Activated CD4-positive, alpha-beta T cell treated with anti-CD3 and anti-CD28 coated beads, Interleukin-2, amount 10 ng/mL, durations not matched to agents 7 days and 5 days (primary cell): ENCODE measurements at regions not wholly inside any gene's neighbourhood (a gene's known extent, or its start where the extent isn't known, plus 50 kb on each side); places are given as distances from the start of the nearest gene placed in this dataset.

Experiments
- CTCF ChIA-PET: fragments of 350-600 bp; sonication (Branson Sonifier 250); formaldehyde crosslinking; loops from one replicate; lab custom pipeline; 2021; ENCODE audit warnings: antibody characterized with exemption; lab: Charles Lee
- POLR2A ChIA-PET: fragments of 350-600 bp; sonication (Branson Sonifier 250); formaldehyde crosslinking; loops from one replicate; lab custom pipeline; 2021; ENCODE audit warnings: antibody characterized with exemption; lab: Charles Lee
- DNase-seq: peaks from one replicate; pipeline ENCODE4 v3.0.0-alpha.2; 2020
- H3K27ac Mint-ChIP-seq: one replicate; pipeline ENCODE4 v1.8.0; 2021; ENCODE audit warnings: mild to moderate bottlenecking, moderate library complexity, mixed read lengths
- H3K27me3 Mint-ChIP-seq: one replicate; pipeline ENCODE4 v1.8.0; 2021; ENCODE audit warnings: mixed read lengths
- H3K36me3 Mint-ChIP-seq: one replicate; pipeline ENCODE4 v1.8.0; 2021; ENCODE audit warnings: low read depth, mixed read lengths
- H3K4me1 Mint-ChIP-seq: one replicate; pipeline ENCODE4 v1.8.0; 2021; ENCODE audit warnings: mixed read lengths
- H3K4me3 Mint-ChIP-seq: one replicate; pipeline ENCODE4 v1.8.0; 2021; ENCODE audit warnings: mild to moderate bottlenecking, moderate library complexity, mixed read lengths
- H3K9me3 Mint-ChIP-seq: one replicate; pipeline ENCODE4 v1.8.0; 2021; ENCODE audit warnings: mixed read lengths

DNA sequence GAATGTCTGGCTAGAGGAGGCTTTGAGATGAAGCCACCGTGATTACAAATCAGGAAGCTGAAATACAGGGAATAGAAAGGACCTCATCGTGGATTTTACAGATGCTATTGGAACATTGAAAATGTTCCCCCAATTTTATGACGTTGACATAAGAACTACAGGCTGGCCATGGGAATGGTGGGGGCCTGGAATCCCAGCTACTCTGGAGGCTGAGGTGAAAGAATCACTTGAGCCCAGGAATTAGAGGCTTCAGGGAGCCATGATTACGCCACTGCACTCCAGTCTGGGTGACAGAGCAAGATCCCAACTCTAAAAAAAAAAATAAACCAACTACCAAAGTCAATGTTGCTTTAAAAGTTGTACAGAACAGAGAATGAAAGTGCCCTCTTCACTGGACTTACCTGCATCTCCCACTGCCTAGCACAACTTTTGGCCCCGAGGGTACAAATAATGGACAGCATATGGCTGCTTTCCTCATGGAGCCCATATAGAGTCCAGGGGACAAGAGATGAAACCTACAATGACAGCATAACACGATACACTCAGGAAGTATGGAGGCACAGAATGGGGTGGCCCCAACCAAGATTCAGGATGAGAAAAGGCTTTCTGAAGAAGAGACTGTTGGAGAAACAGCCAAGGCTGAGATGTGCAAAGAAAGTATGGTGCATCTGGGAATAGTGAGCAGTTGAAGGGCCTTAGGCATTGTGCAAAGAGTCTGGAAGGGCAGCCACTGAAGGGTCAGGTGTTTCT, 254.8 kb downstream of the MYCN start:
- no peak for DNase-seq
- Mint-ChIP-seq H3K4me1 (no peaks in the 10 kb centered on the region), H3K4me3 (no peak overlapping the region), H3K27ac (no peak overlapping the region), H3K27me3 (no peaks in the 10 kb centered on the region), H3K9me3 (no peaks in the 10 kb centered on the region), H3K36me3 (no peaks in the 10 kb centered on the region)
- CTCF ChIA-PET, result no interaction called here
- POLR2A ChIA-PET, result no interaction called here

DNA sequence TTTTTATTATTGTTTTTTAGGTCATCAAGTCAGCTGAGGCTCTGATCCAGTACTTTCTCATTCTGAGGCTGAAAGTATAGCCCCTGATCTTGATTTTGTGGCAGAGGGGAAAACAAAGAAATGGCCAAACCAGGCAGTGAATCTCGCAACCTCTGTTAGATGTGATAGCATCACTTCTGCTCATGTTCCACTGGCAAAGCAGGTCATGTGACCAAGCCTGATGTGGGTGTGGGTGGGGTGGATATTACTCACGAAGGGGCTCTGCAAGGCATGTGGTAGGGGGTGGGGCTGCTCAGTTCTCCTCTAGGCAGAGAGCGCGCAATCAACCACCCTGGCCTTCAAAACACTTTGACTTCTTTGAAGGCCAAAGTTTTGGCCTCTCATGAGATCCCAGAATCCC, 254.2 kb downstream of the MYCN start:
- no peaks in the 10 kb centered on the region for H3K4me1 Mint-ChIP-seq
- H3K27ac Mint-ChIP-seq, result no peak overlapping the region
- H3K27me3 Mint-ChIP-seq, result no peaks in the 10 kb centered on the region
- H3K36me3 Mint-ChIP-seq, result no peaks in the 10 kb centered on the region
- DNase-seq, result no peak
- no peak overlapping the region for H3K4me3 Mint-ChIP-seq
- POLR2A ChIA-PET, result no interaction called here
- CTCF ChIA-PET, result no interaction called here
- no peaks in the 10 kb centered on the region for H3K9me3 Mint-ChIP-seq

DNA sequence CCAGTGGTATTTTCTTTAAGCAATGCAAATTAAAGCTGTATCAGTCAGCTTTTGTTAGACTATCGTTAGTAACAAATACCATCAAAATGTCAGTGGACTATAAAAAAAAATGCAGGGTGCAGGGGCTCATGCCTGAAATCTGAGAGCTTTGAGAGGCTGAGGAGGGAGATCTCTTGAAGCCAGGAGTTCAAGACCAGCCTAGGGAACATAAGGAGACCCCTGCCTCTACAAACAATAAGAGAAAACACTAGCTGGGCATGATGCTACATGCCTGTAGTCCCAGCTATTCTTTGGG, 253.7 kb downstream of the MYCN start:
- Mint-ChIP-seq H3K27me3 (no peaks in the 10 kb centered on the region), H3K27ac (no peak overlapping the region), H3K4me3 (no peak overlapping the region), H3K9me3 (no peaks in the 10 kb centered on the region), H3K4me1 (no peaks in the 10 kb centered on the region), H3K36me3 (no peaks in the 10 kb centered on the region)
- ChIA-PET POLR2A (no interaction called here), CTCF (no interaction called here)
- no peak for DNase-seq

DNA sequence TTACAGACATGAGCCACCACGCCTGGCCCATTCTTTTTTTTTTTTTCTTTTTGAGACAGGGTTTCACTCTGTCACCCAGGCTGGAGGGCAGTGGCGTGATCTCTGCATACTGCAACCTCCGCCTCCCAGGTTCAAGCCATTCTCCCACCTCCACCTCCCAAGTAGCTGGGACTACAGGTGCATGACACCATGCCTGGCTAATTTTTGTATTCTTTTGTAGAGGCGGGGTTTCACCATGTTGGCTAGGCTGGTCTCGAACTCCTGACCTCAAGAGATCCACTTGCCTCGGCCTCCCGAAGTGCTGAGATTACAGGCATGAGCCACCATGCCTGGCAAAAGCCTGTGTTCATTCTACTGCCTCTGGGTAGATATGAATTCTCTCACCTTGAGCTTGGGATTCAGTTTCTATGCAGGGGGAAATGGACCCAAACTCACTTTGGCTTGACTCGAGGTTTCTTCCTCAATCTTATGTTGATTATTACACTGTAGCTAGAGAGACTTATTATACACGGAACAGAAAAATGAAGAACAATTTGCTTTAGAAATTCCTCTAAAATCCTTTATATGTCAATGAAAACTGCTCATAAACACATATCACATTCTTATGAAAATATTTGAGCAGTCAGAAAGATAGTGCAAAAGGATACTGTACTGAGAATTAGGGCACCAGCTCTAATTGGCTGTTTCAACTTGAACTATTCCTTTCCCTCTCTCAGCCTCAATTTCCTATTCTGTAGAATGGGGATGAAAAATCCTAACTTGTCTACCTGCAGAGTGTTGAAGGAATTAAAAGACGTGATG, 252.3 kb downstream of the MYCN start:
- H3K4me3 Mint-ChIP-seq, result no peak overlapping the region
- ChIA-PET POLR2A (no interaction called here), CTCF (interaction anchor here (1.4 kb wide), 1 partner anchor 17 kb away, joined by 3 read pairs; no protein-coding TSS in a partner anchor)
- H3K27ac Mint-ChIP-seq, result no peak overlapping the region
- no peak for DNase-seq
- no peaks in the 10 kb centered on the region for H3K9me3 Mint-ChIP-seq
- H3K27me3 Mint-ChIP-seq, result no peaks in the 10 kb centered on the region
- H3K4me1 Mint-ChIP-seq, result no peaks in the 10 kb centered on the region
- no peaks in the 10 kb centered on the region for H3K36me3 Mint-ChIP-seq

DNA sequence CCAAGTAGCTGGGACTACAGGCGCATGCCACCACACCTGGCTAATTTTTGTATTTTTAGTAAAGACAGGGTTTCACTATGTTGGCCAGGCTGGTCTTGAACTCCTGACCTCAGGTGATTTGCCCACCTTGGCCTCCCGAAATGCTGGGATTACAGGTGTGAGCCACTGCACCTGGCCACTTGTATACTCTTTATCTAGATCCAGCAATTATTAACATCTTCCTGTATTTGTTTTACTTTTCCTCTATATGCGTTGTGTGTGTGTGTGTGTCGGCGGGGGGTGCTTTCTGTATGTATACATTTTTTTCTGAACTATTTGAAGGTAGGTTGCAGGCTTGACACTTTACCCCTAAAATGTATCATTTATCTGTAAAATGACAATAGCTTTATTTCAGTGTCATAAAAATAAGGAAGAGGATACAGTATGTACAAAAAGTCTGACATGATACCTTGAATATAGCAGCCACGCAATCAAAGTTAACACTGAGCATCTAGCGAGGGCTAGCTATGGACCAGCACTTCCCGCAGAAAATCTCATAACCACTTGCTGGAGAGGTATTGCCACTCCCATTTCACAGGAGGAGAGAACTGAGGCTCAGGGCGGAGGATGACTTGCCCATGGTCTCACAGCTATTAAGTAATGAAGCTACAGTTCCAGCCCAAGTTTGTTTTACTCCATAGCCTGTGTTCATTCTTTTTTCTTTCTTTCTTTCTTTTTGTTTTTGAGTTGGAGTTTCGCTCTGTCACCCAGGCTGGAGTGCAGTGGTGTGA, 251.3 kb downstream of the MYCN start:
- H3K4me1 Mint-ChIP-seq, result no peaks in the 10 kb centered on the region
- no peaks in the 10 kb centered on the region for H3K9me3 Mint-ChIP-seq
- DNase-seq, result no peak
- ChIA-PET CTCF (no interaction called here), POLR2A (interaction anchor here (0.6 kb wide), 1 partner anchor 15 kb away, joined by 5 read pairs; no protein-coding TSS in a partner anchor)
- H3K36me3 Mint-ChIP-seq, result no peaks in the 10 kb centered on the region
- H3K27ac Mint-ChIP-seq, result no peak overlapping the region
- no peaks in the 10 kb centered on the region for H3K27me3 Mint-ChIP-seq
- no peak overlapping the region for H3K4me3 Mint-ChIP-seq

DNA sequence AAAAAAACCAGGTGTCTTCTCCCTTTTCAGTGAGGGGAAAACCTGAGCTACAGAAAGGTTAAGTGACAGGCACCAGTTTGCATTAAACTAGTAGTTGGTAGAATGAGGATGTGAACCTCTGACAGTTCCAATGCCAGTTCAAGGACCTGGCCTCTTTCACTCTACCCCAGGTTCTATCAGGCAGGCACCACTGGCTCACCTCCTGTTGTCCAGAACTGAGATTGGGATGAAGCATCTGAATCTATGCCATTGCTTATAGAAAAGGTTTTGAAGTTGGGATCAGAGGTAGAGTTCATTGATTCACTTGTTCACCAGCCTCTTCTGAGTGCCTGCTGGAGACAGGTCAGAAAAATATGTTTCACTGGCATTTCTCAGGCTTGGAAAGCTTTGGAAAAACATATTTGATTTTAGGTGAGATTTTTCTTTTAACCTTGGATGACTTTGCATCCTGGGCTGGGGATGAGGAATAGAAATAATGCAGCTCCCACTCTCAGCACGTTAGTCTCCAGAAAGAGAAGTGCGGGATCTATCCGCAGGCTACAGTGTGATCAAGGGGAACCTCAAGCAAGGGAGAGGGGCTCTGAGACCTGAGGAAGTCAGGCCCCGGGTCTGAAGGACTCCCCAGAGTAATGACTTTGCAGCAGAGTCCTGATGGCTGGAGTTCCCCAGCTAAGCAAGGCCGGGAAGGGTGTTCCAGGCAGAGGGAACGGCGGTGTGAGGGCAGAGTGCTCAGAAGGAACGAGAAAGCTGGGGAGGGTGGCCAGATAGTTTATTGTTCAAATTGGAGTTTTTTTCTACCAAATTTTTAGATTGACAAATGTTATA, 250.3 kb downstream of the MYCN start:
- Mint-ChIP-seq H3K9me3 (no peaks in the 10 kb centered on the region), H3K4me3 (no peak overlapping the region), H3K4me1 (no peaks in the 10 kb centered on the region), H3K36me3 (no peaks in the 10 kb centered on the region), H3K27me3 (no peaks in the 10 kb centered on the region), H3K27ac (no peak overlapping the region)
- no peak for DNase-seq
- CTCF ChIA-PET, result no interaction called here
- POLR2A ChIA-PET, result no interaction called here

DNA sequence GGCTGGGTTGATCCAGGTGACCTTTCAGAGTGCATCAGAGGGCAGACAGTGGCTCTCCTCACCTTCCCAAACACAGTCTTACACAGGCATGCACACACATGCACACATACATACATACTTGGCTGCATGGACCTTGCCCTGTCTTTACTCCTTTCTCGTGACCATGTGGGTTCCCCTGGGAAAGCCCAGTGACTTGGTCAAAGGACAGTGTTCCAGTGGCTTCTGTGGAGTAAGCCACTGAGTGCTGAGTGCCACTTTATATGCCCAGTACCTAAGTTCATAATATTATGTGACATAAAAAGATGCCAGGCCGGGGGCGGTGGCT, 249.4 kb downstream of the MYCN start:
- ChIA-PET POLR2A (no interaction called here), CTCF (no interaction called here)
- no peak overlapping the region for H3K27ac Mint-ChIP-seq
- H3K36me3 Mint-ChIP-seq, result no peaks in the 10 kb centered on the region
- H3K27me3 Mint-ChIP-seq, result no peaks in the 10 kb centered on the region
- H3K4me3 Mint-ChIP-seq, result no peak overlapping the region
- DNase-seq, result no peak
- no peaks in the 10 kb centered on the region for H3K9me3 Mint-ChIP-seq
- no peaks in the 10 kb centered on the region for H3K4me1 Mint-ChIP-seq

DNA sequence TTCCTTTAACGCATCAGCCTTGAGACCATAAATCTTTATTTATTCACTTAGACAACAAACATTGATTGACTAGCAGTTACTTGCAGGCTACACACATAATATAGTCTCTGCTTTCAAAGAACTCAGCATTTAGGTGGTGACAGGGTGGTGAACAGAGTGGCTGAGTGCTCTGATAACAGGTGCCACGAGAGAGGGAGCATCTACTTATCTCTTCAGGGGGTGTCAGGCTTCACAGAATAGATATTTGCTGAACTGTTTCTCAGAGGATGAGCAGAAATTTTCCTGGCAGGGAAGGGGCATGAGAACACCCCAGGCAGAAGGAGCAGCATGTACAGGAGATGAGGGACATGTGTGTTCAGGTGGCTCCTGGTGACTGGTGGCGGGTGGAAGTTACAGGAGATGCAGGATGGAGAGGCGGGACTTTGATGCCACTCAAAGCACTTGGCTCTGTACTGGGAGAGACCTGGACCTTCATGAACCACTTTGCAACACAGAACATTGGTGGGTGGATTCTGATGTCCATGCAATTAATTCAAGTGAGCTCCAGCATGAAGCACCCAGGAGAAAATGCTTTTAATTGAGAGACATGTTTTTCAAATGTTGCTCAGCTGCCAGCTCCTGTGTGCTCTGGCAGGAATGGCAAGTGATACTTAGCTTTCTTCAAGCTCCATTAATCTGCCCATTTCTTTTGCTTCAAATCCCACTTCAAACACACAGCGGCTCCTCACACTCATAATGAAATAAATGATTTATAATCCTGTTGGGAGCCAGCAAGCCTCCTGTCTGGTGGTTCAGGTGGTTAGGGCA, 248.9 kb downstream of the MYCN start:
- Mint-ChIP-seq H3K27ac (no peak overlapping the region), H3K4me1 (no peaks in the 10 kb centered on the region), H3K36me3 (no peaks in the 10 kb centered on the region), H3K27me3 (no peaks in the 10 kb centered on the region), H3K9me3 (no peaks in the 10 kb centered on the region), H3K4me3 (no peak overlapping the region)
- CTCF ChIA-PET, result no interaction called here
- POLR2A ChIA-PET, result no interaction called here
- DNase-seq, result no peak

DNA sequence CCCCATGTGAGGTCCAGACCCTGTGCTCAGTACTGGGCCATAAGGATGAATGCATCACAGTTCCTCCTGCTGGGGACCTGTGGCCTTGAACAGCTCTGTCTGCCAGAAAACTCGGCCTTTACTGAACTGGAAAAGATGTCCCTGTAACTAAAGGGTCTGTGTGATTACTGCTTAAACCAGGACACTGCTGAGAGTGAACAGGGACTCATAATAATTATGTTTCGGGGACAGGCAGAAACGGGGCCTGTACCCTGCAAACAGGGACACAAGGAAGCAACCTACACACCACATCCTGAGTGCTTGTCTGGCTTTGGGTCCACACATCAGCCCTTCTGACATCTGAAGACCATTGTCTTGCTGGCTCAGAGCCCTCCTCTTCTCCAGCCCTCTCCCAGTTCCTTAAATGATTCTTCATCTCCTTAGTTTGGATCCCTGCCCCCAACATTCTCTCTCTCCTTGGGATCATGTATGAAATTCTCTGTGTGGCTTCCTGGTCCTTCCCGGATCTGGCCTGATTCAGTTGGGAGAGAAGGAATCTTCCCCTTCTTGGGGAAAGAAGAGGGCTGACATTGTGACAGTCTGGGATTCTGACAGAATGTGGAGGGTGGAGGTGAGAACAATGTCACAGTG, 248.0 kb downstream of the MYCN start:
- POLR2A ChIA-PET, result no interaction called here
- Mint-ChIP-seq H3K4me3 (no peak overlapping the region), H3K4me1 (no peaks in the 10 kb centered on the region), H3K36me3 (no peaks in the 10 kb centered on the region), H3K9me3 (no peaks in the 10 kb centered on the region), H3K27ac (no peak overlapping the region), H3K27me3 (no peaks in the 10 kb centered on the region)
- CTCF ChIA-PET, result no interaction called here
- no peak for DNase-seq

DNA sequence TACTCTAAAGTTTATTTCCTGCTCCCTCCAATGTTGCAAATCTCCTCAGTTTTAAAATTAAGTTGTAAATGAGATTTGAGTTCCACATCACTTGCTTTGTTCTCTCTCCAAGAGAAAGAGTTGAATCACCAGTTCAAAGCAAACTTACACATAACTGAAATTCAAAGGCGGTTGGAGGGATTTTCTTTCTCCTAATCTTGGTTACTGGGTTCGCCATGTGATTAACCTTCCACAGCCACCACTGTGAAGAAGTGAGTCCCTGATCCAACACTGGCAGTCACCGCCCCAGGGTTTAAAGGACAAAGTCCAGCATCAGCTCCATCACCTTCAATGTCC, 247.1 kb downstream of the MYCN start:
- H3K27ac Mint-ChIP-seq, result no peak overlapping the region
- no peaks in the 10 kb centered on the region for H3K36me3 Mint-ChIP-seq
- H3K4me3 Mint-ChIP-seq, result no peak overlapping the region
- CTCF ChIA-PET, result no interaction called here
- no peaks in the 10 kb centered on the region for H3K27me3 Mint-ChIP-seq
- POLR2A ChIA-PET, result no interaction called here
- DNase-seq, result no peak
- H3K9me3 Mint-ChIP-seq, result no peaks in the 10 kb centered on the region
- H3K4me1 Mint-ChIP-seq, result no peaks in the 10 kb centered on the region

DNA sequence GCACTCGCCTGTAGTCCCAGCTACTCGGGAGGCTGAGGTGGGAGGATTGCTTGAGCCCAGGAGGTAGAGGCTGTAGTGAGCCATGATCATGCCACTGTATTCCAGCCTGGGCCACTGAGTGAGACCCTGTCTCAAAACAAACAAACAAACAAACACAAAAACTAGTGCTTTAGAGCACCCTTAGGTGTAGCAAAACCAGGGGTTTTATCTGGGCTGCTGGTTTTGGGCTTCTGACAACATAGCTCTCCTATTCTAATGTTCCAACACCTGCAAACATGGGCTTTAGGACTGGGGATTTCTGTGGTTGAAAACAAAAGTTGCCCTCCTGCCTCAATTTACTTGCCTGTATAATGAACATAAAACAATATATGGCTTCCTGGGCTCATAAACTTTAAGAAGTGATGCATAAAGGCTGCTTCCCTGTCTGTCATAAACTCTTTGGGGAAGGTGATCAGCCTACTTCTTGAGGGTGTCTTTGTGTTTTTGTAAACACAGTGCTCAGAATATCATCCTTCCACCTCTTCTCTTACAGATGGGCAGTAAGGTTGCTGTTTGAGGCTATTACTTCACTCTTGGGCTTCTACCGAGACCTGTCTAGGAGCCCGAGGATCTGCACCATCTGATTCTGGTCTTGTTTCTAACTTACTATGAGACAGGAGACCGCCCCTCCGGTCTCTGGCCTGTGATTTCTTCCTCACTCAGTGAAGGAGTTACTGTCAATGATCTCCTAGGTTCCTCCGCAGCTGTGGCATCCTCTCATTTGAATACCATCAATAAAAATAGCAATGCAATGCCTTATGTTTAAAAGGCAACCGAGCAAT, 246.5 kb downstream of the MYCN start:
- Mint-ChIP-seq H3K9me3 (no peaks in the 10 kb centered on the region), H3K4me1 (no peaks in the 10 kb centered on the region), H3K27ac (no peak overlapping the region), H3K27me3 (no peaks in the 10 kb centered on the region), H3K36me3 (no peaks in the 10 kb centered on the region), H3K4me3 (no peak overlapping the region)
- CTCF ChIA-PET, result no interaction called here
- DNase-seq, result no peak
- POLR2A ChIA-PET, result no interaction called here
